Activated gamma-delta T cell treated with Interleukin-2 at 50 U/mL for 16 hours (primary cell): ENCODE measurements at regions not wholly inside any gene's neighbourhood (a gene's known extent, or its start where the extent isn't known, plus 50 kb on each side); places are given as distances from the start of the nearest gene placed in this dataset.
"Not testable (repeated sequence)": the region's sequence is repeated elsewhere in the genome, so short reads cannot be mapped to it uniquely, and the experiment has no call there.

ENCODE experiments used
- DNase-seq: peaks from one replicate; pipeline ENCODE4 v3.0.0-alpha.2; 2020

DNA sequence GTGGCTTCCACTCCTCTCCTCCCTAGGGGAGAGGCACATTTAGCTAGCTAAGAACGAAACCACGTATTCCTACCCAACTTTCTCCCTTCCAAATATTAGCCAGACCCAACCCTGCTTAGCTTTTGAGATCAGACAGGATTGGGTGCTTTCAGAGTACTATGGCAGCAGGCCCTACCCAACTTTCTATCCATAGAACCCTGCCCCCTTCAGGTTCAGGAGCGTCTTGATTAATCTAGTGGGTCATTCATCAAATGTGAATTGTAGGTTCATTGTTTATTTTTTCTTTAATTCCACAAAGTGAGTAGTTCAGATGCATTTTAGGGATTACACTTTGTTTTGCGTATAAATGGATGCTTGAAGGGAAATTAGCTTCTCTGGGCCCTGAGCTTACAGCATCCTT lies 188.3 kb downstream of the MIB1 start:
- DNase-seq: no peak

DNA sequence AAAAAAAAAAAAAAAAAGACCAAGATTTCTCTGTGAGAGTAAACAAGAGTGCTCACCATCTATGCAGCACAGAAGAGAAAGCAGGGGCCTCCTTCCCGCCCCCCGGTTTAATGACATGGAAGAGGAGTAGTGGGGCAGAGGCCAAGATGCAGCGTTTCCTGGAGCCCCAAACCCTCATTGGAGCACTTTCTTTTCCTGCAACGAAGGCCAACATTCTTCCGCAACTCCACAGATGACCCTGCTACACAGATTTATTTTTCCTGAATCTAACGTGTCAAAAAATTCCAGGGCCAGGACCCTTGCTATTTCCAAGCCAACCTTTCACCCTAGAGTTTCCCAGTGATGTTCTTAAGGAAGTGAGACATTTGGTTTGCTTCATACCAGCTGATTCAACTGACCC lies 189.6 kb downstream of the MIB1 start:
- no peak for DNase-seq

DNA sequence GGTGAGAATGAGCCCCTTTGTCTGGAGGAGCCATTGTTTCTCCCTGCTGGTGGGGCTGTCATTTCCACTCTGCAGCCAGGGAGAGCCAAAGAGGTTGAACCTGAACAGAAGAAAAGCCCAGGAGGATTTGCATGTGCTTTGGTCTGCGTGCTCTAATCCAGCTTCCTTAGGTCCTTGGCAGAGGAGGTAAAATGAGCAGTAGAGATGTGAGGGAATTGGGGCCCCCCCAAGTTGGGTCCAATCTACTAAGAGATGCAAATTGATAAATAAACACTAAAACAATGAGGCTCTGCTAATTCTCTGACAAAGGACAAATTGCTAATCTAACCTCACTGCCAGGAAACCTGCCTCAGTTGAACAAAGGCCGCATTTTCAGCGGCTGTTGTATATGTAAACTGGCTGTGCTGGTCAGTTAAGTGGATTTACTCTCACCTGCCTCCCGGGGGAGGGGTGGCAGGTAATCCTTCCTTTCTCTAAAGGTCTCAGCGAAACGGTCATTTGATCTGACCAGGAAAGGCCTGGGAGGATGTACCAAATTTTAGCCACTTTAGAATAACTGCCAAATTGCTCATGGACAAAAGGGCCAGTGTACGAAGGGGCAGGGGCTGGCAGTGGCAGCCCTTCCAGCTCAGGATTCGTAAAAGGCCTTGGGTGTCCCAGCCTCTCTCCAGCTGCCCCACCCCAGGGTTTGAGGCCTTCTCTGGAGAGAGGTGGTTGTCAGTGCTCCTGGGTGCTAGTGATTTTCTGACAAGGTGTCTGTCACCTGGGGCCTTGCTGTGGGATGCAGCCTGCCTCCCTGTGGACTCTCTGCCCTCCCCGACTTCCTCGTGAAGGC lies 193.6 kb downstream of the MIB1 start:
- no peak for DNase-seq

DNA sequence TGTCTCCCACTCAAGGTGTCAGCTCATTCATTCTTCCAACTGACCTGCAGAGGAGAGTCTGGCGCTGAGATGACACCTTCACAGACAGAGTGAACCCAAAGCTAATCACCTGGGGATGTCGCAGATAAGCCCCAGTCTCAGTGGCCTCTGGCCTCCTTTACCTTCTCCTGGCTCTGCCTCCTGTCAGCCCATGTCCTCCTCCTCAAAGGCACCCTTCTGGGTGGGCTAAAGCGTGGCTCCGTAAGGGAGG lies 194.1 kb downstream of the MIB1 start:
- no peak for DNase-seq

DNA sequence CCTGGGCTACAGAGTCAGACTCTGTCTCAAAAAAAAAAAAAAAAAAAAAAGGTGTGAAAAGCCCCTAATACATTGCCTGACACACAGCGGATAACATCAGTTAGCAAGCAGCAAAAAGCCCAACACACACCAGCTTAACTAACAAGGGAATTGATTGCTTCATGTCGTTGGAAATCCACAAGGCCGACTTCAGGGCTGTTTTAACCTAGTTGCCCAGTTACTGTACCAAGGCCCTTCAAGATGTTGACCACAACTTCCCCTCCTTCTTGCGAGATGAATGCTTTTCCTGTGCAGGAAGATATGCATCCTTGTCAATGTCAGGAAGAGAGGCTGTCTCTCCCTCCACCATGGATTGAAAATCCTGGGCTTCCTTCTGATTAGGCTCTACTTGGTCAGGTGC lies 202.9 kb downstream of the MIB1 start:
- no peak for DNase-seq

DNA sequence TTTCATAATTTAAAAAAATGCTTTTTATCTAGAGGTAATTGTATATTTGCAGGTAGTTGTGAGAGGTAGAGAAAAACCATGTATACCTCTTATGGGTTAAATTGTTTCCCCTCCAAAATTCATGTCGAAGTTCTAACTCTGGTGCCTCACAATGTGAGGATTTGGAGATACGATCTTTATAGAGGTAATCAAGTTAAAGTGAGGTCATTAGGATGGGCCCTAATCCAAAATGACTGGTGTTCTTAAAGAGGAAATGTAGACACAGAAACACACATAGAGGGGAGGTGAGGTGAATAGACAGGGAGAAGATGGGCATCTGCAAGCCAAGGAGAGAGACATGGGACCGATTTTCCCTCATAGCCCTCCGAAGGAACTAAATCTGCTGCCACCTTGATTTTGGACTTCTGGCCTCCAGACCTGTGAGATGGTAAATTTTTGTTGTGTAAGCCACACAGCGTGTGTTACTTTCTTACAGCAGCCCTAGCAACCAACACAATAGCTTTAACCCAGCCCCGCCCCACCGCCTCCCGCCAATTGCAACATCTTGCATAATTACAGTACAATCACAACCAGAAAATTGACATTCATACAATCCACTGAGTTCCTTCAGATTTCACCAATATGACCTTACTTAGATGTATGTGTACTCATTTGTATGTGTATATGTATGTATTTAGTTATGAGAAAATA lies 208.9 kb downstream of the MIB1 start:
- no peak for DNase-seq

DNA sequence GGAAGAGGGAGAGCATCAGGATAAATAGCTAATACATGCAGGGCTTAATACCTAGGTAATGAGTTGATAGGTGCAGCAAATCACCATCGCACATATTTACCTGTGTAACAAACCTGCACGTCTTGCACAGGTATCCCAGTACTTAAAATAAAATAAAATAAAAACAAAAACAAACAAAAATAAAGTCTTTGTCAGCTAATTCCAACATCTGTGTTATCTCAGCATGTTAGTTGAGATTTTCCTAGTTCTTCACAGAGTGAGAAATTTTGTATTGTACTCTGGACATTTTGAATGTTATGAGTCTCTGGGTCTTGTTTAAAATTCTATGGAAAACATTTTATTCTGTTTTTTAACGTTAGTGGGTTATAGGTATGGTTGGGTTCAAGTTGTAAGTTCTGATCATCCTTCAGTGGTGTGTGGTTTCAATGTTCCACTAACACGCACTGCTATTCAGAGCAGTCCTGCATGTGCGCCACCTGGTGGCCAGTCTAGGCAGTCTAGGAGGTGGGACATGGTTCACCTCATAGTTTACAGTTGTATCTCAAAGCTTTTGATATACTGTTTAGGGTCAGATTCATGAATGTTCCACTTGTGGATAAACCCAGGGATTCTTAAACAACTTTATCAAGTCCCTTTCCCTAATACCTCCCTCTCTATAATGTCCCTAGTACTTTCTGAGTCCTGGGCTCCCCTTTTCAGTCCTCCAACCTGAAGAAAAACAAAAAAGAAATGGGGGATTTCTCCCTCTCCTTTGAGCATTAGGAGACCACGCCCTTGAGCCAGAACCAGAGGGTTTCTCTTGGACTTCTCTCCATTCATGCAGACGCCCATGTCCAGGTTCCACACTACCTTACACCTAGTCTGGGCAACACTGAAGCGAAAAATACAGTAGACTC lies 213.4 kb upstream of the GATA6 start:
- peak; percentile 82 for DNase-seq

DNA sequence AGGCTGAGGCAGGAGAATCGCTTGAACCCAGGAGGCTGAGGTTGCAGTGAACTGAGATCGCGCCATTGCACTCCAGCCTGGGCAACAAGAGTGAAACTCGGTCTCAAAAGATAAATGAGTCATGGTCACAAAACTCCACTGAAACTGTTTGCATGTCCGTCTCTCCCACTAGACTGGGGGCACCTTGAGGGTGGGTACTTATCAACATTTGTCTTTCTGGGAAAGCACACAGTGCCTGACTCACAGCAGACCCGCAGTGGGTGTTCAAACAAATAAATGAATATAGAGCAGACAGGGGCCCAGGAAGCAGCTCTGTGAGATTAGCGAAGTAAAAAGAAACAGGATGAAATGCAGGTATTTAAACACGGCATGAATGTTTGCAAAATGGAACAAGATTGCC lies 211.1 kb upstream of the GATA6 start:
- no peak for DNase-seq

DNA sequence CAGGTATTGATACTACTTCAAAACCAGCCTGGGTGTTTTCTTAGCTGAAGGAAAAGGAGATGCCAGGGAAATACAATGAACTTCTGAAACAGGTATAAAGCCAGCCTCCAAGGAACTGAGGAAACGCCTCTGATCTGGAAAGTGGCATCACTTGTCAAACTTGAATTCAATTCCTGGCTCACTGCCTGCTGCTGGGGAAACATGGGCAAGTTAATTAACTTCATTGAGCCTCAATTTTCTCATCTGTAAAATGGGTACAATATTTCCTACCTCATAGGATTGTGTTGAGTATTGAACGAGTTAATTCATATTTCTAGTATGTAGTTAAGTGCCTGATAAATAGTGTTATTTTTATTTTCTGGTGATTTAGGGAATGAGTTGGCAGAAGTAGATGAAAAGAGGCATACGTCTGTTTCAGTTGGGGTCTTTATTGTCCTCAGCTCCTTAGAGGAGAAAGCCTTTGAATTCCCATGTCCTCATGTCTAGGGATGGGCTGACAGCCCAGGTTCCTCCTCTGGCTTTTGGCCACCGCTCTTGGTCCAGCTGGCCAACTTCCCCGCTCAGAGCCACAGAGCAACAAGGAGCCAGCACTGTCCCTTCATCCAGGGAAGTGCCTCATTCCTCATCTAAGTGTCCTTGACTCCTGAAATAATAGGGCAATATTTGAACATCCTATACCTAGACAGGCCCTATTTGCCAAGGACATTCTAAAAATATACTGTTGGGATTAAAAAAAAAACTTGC lies 210.5 kb upstream of the GATA6 start:
- no peak for DNase-seq

DNA sequence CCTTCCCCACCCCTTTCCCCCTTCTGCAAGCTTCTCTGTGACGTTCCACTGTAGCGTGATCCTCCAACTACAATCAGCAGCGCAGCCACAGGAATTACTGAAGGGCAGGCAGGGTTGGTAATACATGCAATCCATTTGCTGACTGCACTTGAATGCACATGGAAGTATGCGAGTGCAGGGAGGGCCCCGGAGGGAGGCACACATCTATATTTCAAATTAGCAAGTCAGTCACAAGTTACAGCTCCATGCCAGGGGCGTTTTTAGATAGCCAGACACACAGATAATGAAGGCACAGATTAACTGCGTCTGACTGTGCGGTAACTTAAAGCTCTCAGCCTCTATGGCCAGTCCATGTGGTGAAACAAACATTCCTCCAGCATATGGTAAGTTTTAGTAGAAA lies 209.2 kb upstream of the GATA6 start:
- DNase-seq: no peak

DNA sequence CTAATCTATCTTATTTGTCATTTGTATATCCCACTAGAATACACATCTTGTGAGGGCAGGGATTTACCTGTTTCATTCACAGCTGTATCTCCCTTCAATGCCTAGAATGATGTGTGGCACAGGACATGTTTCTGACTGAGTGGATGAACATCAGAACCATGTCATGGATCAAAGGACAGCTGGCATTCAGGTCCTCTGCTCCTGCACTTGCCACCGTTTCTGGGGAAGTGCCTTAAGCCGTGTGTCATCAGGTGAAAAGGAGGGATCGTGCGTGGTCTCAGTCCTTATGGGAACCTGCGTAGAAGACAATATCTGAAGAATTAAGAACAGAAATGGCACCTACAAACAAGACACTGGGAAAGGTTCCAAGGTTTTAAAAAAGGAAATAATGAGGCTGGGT lies 206.1 kb upstream of the GATA6 start:
- no peak for DNase-seq

DNA sequence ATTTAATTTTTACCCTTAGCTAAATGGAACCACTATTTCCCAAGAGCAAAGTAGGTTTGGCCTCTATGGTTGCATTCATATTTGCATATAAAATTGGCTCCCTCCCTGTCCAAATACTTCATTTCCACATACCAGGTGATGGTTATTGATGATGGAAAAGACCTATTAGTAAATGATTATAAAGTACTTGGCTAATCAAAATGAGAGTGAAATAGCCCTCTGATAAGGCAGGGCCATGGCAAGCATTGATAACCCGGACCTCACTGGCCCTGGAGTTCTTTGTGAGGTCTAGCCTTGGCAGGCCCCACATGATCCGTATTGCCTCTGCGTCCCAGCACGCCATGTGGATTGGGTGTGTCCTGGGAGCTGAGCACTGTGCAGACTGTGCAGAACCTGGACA lies 201.1 kb upstream of the GATA6 start:
- DNase-seq: no peak

DNA sequence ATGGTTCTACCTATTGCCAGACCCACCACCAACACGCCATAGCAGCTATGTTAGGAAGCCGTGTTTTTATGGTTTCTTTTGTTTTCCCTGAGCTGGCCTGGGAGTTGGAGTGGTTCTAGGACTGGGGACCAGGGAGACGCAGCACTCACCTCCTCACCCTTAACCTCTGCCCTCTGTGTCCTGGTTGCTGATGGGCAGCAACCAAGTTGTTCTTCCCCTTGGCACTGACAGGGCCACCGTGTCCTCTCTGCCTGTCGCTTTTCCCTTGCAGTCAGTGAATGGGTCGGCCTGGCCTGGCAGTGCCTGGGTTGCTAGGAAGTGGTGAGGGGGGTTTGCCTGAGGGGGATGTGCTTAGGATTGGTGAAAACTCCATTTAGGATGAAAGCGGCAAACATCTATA lies 197.1 kb upstream of the GATA6 start:
- no peak for DNase-seq

DNA sequence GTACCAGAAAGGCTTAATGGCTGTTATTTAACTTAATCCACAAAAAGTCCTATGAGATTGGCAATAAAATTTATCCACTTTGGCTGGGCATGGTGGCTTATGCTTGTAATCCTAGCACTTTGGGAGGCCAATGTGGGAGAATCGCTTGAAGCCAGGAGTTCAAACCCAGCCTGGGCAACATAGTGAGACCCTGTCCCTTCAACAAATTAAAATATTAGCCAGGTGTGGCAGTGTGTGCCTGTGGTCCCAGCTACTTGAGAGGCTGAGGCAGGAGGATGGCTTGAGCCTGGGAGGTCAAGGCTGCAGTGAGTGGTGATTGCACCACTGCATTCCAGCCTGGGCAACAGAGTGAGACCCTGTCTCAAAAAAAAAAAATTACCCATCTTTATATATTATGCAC lies 193.4 kb upstream of the GATA6 start:
- DNase-seq: not testable (repeated sequence)

DNA sequence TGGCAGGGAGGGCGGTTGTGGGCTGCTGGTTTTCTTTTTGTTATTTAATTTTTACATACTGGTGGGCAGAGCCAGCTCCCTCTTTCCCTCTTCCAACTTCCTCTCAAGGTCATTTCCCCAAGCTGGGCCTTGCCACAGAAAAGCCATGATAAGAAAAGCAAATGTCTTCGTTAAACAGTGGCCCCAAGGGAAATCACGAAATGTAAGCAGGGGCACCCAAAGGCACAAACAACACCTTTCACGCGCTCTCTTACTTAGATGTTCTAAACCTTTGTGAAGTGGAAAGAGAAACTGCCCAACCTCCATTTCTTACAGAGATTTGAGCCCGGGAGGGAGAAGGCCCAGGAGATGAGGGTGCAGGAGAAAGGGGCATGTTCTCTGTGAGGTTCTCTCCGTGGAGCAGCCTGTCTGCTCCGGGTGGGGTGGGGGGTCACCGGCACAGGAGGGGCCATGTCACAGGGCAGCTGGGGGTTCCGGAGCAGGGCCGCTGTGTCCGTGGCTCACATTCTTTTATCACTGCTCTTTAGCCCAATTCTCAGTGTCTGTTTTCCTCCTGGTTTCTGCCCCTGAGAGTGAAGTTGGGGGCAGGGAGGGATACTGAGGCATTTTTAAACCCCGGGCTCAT lies 190.7 kb upstream of the GATA6 start:
- DNase-seq: no peak

DNA sequence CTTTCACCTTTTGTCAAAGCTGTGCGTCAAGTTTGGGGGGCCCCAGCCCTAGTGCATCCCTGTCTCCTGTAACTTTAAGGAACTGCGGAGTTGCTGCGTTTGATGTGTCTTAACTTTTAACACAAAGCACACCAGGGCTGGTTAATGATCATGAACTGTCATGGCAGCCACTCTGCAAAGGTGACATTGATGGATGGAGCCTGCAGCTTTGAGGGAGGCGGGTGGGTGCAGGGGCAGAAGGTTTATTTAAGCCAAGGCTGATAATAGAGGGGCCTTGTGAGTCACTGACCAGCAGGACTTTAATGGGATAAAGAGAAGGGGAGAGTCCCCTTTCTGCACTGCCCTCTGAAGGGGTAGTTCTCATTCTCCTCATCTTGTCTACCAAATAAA lies 190.2 kb upstream of the GATA6 start:
- no peak for DNase-seq

DNA sequence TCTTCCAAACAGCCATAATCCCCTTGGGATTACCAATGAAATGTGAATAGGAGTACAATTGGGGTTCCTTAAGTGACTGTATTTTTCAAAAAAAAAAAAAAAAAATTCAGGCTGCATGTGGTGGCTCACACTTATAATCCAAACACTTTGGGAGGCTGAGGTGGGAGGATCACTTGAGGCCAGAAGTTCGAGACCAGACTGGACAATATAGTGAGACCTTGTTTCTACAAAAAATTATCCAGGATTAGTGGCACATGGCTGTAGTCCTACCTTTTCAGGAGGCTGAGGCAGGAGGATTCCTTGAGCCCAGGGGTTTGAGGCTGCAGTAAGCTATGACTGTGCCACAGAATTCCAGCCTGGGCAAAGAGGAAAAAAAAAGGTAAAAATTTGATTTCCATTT lies 189.6 kb upstream of the GATA6 start:
- DNase-seq: no peak

DNA sequence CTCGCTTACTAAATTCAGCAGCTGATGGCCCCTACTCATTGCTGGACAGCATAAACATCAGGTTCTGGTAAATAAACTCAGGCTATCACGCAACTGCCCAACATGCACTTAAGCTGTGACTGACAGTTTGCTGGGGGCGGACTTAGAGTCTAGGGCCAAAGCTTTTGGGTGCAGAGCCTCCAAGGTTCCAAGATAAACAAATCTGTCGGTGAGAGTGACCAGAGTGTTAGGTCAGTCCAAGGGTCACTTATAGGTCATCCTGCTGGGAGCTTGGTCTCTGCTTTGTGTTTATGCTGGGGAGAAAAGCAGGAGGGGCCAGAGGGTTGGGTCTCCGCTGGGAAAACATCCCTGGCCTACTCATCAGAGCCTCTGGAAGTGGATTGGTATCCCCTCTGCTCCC lies 188.6 kb upstream of the GATA6 start:
- DNase-seq: no peak

DNA sequence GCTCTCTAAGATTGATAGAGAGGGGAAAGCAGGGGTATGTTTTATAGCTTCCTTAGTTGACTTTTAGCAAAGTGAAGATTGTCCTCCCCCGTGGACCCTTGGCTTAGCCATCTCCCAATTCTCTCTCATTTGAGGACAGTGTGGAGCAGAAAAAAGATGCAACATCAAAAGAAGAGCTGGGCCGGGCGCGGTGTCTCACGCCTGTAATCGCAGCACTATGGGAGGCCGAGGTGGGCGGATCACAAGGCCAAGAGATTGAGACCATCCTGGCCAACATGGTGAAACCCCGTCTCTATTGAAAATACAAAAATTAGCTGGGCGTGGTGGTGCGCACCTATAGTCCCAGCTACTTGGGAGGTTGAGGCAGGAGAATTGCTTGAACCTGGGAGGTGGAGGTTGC lies 187.9 kb upstream of the GATA6 start:
- not testable (repeated sequence) for DNase-seq

DNA sequence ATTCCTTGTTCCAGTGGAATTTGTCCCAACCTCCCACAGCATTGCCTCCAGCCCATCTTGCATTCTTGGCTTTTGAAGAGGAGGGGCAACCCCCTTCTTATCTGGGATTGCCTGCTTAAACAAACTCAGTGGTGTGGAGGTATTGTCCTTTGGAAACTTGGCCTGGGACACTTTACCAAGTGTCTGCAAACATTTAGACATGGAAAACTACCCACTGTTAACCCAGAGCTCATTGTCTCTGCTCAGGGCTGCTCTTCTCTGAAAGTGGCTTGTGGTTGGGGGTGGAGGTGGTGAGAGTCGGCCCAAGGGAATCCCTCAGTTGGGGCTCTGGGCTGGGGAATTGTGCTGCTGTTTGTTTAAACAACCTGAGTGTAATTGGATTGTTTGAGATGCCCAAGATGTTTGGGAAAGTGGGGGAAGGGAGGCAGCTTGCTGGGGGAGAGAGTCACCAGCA lies 178.3 kb upstream of the GATA6 start:
- DNase-seq: no peak

DNA sequence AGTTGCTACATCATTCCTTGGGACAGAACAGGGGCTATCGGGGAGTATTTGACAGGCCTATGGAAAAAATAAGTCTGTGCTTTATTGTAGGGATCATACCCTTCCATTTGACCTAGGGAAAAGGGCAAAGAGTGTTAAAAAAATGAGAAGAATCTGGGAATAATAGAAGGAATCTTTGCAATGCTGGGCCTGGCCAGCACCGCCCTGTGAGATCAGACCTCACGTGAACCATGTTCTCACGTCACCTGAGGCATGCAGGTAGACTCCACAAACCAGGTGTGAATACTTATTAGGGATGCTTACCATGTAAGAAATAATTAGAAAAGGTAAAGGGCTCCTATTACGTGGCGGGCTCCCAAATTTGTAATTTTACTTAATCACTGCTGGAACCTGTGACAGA lies 177.5 kb upstream of the GATA6 start:
- no peak for DNase-seq

DNA sequence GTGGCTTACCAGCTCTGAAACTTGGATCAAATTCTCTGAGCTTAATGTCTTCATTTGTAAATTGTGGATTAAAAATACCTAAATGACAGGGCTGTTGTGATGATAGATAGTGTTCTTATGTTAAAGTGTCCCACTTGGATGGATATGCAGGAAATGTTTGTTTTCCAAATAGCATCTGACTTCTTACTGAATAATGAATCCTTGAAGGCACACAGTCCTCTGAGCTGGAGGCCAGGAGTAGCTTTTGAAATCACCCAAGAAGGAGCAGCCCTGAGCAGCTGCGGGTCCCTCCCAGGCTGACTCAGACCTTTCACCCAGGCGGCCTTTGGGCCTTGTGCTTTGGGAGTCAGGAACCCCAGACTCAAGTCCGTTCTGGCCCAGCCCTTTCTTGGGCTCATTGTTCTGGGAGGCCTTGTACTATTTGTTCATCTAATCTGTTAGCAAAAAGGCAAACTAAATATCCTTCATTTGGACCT lies 173.0 kb upstream of the GATA6 start:
- DNase-seq: no peak
